NCI-H146 (cell line): ENCODE measurements at regions not wholly inside any gene's neighbourhood (a gene's known extent, or its start where the extent isn't known, plus 50 kb on each side); places are given as distances from the start of the nearest gene placed in this dataset.

Source experiments
- DNase-seq: peaks from one replicate; lab custom pipeline; 2025; lab: John Stamatoyannopoulos, UW

- DNase-seq: peak; percentile 23
Observed at GRCh38 chr4:182139491-182139890, 103.7 kb upstream of the TENM3 start.

- no peak for DNase-seq
Observed at GRCh38 chr4:182140547-182140946, 102.7 kb upstream of the TENM3 start.

- no peak for DNase-seq
Observed at GRCh38 chr4:182141061-182141460, 102.1 kb upstream of the TENM3 start.

GRCh38 chr4:182142176-182143085 is 100.8 kb upstream of the TENM3 start:
- DNase-seq: no peak

GRCh38 chr4:182143086-182143821 is 99.9 kb upstream of the TENM3 start:
- DNase-seq: peak; percentile 45

- DNase-seq: peak; percentile 91
Observed at GRCh38 chr4:182143822-182144625, 99.2 kb upstream of the TENM3 start.

- peak; percentile 86 for DNase-seq
Observed at GRCh38 chr4:182144626-182145333, 98.4 kb upstream of the TENM3 start.

GRCh38 chr4:182145334-182145905 is 97.8 kb upstream of the TENM3 start:
- DNase-seq: peak; percentile 63

- DNase-seq: peak; percentile 34
Observed at GRCh38 chr4:182147391-182147790, 95.8 kb upstream of the TENM3 start.

GRCh38 chr4:182150645-182151044 is 92.6 kb upstream of the TENM3 start:
- DNase-seq: no peak

- no peak for DNase-seq
Observed at GRCh38 chr4:182155806-182156205, 87.4 kb upstream of the TENM3 start.

- no peak for DNase-seq
Observed at GRCh38 chr4:182163180-182163579, 80.0 kb upstream of the TENM3 start.

- DNase-seq: no peak
Observed at GRCh38 chr4:182169572-182169971, 73.6 kb upstream of the TENM3 start.

- DNase-seq: no peak
Observed at GRCh38 chr4:182169987-182170386, 73.2 kb upstream of the TENM3 start.

GRCh38 chr4:182170417-182170935 is 72.7 kb upstream of the TENM3 start:
- no peak for DNase-seq

GRCh38 chr4:182174979-182175378 is 68.2 kb upstream of the TENM3 start:
- DNase-seq: no peak

- no peak for DNase-seq
Observed at GRCh38 chr4:182175788-182176519, 67.2 kb upstream of the TENM3 start.

- DNase-seq: no peak
Observed at GRCh38 chr4:182177166-182177565, 66.0 kb upstream of the TENM3 start.

GRCh38 chr4:182179105-182179504 is 64.1 kb upstream of the TENM3 start:
- DNase-seq: peak; percentile 91

- no peak for DNase-seq
Observed at GRCh38 chr4:182179751-182180150, 63.5 kb upstream of the TENM3 start.
